Heart left ventricle (tissue), 16 donors: ENCODE measurements at regions not wholly inside any gene's neighbourhood (a gene's known extent, or its start where the extent isn't known, plus 50 kb on each side); places are given as distances from the start of the nearest gene placed in this dataset.

Experiments
- ATAC-seq, 4 donors: fragments of 200-7000 bp; cut with Tn5 transposase; one replicate each; pipeline ENCODE4 v1.9.1; 2020 to 2022; ENCODE audit warnings: moderate library complexity in 4 of 4, mild to moderate bottlenecking in 3 of 4, moderate number of reproducible peaks in 1 of 4
- DNase-seq, 5 donors: peaks; one replicate each; pipeline ENCODE4 v3.0.0-alpha.2; 2020
- H3K27ac ChIP-seq, 12 donors: fragments of 200-600 bp; sonication (generic) in 4 of 12; one replicate each; pipeline versions ENCODE4 v1.5.0 to v1.8.0; 2016 to 2022; ENCODE audit warnings: mild to moderate bottlenecking in 2 of 12
- H3K27me3 ChIP-seq, 9 donors: fragments of 200-600 bp; sonication (generic) in 2 of 9; one replicate each; pipeline versions ENCODE4 v1.5.1 to v1.8.0; 2016 to 2022; ENCODE audit warnings: mild to moderate bottlenecking in 3 of 9
- H3K36me3 ChIP-seq, 9 donors: fragments of 200-600 bp; sonication (generic) in 2 of 9; one replicate each; pipeline versions ENCODE4 v1.5.0 to v1.8.0; 2018 to 2022; ENCODE audit warnings: mild to moderate bottlenecking in 2 of 9
- H3K4me1 ChIP-seq, 12 donors: fragments of 200-600 bp; sonication (generic) in 4 of 12; one replicate each; pipeline versions ENCODE4 v1.5.0 to v1.8.0; 2016 to 2022; ENCODE audit warnings: mild to moderate bottlenecking in 3 of 12
- H3K4me3 ChIP-seq, 12 donors: fragments of 200-600 bp; sonication (generic) in 4 of 12; one replicate each; pipeline versions ENCODE4 v1.5.0 to v1.8.0; 2017 to 2022; ENCODE audit warnings: mild to moderate bottlenecking in 9 of 12, moderate library complexity in 4 of 12
- H3K9me3 ChIP-seq, 12 donors: fragments of 200-600 bp; sonication (generic) in 4 of 12; one replicate each; pipeline versions ENCODE4 v1.5.0 to v1.8.0; 2016 to 2022; ENCODE audit warnings: mild to moderate bottlenecking in 1 of 12
- POLR2A ChIP-seq, 2 donors: fragments of 450-650 bp; IDR thresholded peaks; one replicate each; pipeline ENCODE4 v1.6.1; 2017; ENCODE audit warnings: antibody characterized with exemption in 2 of 2, mild to moderate bottlenecking in 2 of 2, moderate library complexity in 2 of 2
- WGBS, 4 donors: extraction: QIAGEN DNeasy Blood & Tissue Kit in 2 of 4; methylation state at CpG; one replicate each; pipeline versions ENCODE4 v1.1.5 to v1.1.7; 2013 to 2018; 5-methylcytosine and 5-hydroxymethylcytosine counted together
- intact Hi-C, 10 donors: fragments of 100-400 bp; cut with DNase I; formaldehyde crosslinking; loops; one replicate each; pipeline versions ENCODE4 v1.11.1 to v1.14.2; 2022
- TF ChIP-seq, protein P1 (sequence below), 12 donors: fragments of 200-600 bp; sonication (generic) in 4 of 12; IDR thresholded peaks; one replicate each; pipeline versions ENCODE4 v1.5.0 to v1.8.0; 2018 to 2022; ENCODE audit warnings: antibody characterized with exemption in 12 of 12, mild to moderate bottlenecking in 5 of 12
- donor health status: ischemic (EF 13 %, LVEDD 7.1; RV severe dilation, severe dysfunction).
- donor health status: healthy with polysubstance abuse.
- donor health status: DM: no; HTN: yes; CAD: no.
- donor health status: DM: no; HTN: no; CAD: no.
- donor health status: ischemic (EF 25% LVEDD 6.9; RV normal size, moderate dysfunction).
- donor health status: ischemic (EF 25% LVEDD 5.7; RV mildly dilated, moderate dysfunction).
- donor health status: healthy.
- donor health status: DM: yes; HTN: yes; CAD: no.
- donor health status: ischemic (EF 35%, LVEDD 5.7; RV mildly dilated, moderate dysfunction).
- donor health status: nonischemic (EF 11% LVEDD 7.7; RV severe dilation, severe dysfunction).
- donor health status: DM: yes; HTN: yes; CAD: no.
- donor health status: PGD.
- donor health status: ischemic (EF 29% LVEDD 5.4; RV normal size, mild dysfunction).
- donor health status: nonischemic (EF 23%, LVEDD 6.1; RV moderate dilation, normal function).

DNA sequence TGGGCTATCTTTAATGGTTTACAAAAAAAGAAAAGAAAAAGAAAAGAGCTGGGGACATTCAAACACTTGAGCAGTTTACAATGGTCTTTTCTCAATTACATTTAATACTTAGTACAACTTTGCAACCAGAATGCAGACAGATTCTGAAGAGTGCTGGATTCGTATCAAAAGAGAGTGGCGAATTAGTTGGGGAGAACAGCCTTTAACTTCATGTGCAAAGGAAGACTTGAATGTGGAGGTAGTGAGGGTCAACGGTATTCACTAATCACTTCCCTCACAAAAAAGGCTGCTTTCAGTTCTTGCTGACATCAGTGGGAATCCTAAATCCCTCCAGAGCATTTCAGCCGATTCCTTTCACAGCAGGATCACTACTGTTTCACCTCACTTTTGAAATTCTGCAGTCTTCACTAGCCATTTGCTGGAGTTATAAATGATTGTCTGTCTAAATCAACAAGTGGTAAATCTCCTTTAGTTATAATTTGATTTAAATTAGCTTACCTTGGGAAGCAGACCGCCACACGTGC, 323.0 kb upstream of the SEMA6D start:
- ATAC-seq, result no peak
- Histone ChIP-seq H3K9me3 (no peaks in the 10 kb centered on the region), H3K36me3 (no peaks in the 10 kb centered on the region), H3K27me3 (no peaks in the 10 kb centered on the region), H3K4me3 (no peak overlapping the region), H3K4me1 (peaks cover 0 to 23% (median 10%) of the 10 kb centered on the region in 12 donors), H3K27ac (no peak overlapping the region)
- DNase-seq, result no peak
- WGBS, 4 donors, result 70 to 88% (median 82%) methylated on average over 6 of the region's 6 CpGs
- intact Hi-C loops, result no loop called here
- no peak for TF ChIP-seq POLR2A (IDR thresholded peaks at IDR 0.05)
- TF ChIP-seq, protein P1, sequence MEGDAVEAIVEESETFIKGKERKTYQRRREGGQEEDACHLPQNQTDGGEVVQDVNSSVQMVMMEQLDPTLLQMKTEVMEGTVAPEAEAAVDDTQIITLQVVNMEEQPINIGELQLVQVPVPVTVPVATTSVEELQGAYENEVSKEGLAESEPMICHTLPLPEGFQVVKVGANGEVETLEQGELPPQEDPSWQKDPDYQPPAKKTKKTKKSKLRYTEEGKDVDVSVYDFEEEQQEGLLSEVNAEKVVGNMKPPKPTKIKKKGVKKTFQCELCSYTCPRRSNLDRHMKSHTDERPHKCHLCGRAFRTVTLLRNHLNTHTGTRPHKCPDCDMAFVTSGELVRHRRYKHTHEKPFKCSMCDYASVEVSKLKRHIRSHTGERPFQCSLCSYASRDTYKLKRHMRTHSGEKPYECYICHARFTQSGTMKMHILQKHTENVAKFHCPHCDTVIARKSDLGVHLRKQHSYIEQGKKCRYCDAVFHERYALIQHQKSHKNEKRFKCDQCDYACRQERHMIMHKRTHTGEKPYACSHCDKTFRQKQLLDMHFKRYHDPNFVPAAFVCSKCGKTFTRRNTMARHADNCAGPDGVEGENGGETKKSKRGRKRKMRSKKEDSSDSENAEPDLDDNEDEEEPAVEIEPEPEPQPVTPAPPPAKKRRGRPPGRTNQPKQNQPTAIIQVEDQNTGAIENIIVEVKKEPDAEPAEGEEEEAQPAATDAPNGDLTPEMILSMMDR (IDR thresholded peaks at IDR 0.05), result no peak

DNA sequence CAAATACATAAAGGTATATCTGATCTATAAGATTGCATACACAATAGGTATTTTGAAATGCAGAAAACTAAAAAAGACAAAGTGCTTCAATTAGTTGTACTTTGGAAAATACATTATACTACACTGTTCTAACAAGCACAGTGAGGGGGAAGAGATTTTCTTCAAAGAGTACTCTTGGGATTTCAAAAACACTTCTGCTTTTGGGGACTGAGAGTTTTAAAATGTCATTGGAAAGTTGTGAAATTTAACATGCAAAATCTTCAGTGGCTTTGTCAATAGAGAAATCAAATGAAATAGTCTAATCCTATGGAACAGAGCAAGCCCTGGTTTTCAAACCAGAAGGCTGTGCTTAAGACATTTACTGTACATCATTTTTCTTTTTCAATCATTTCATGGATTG, 322.2 kb upstream of the SEMA6D start:
- TF ChIP-seq POLR2A (IDR thresholded peaks at IDR 0.05), result no peak
- Histone ChIP-seq H3K27me3 (no peaks in the 10 kb centered on the region), H3K4me3 (no peak overlapping the region), H3K4me1 (peaks cover 0 to 23% (median 10%) of the 10 kb centered on the region in 12 donors), H3K9me3 (no peaks in the 10 kb centered on the region), H3K36me3 (no peaks in the 10 kb centered on the region), H3K27ac (no peak overlapping the region)
- no peak for ATAC-seq
- no peak for DNase-seq
- intact Hi-C loops, result loop anchor here in 1 of 10 donors (5.0 kb wide), 1 partner anchor 42 kb away; no protein-coding TSS in a partner anchor

DNA sequence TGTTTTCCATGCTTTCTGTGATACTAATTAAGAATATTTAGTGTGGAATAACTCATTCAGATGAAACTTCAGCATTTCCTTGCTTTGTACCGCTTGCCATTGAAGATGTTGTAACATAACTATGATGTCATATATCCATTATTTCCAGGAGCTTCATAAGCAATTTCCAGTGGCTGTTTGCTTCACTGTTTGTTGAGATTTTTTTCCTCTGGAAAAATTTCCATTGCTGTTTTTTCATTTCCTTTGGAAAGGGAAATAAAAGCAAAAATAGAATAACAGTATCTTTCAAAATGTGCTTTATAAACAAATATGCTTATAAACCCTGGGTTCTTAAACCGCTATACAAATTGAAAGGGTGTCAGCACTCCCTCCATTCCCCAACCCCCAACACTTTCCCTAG, 319.6 kb upstream of the SEMA6D start:
- peaks cover 0 to 23% (median 10%) of the 10 kb centered on the region in 12 donors for H3K4me1 ChIP-seq
- peak overlapping the region in 2 of 12 donors; percentile 13 to 19 for H3K27ac ChIP-seq
- no peak for ATAC-seq
- no peaks in the 10 kb centered on the region for H3K27me3 ChIP-seq
- H3K4me3 ChIP-seq, result no peak overlapping the region
- TF ChIP-seq, protein P1 (IDR thresholded peaks at IDR 0.05), result no peak
- TF ChIP-seq POLR2A (IDR thresholded peaks at IDR 0.05), result no peak
- 45 to 61% (median 55%) methylated on average over 2 of the region's 2 CpGs for WGBS, 4 donors
- intact Hi-C loops, result loop anchor here in 1 of 10 donors (5.0 kb wide), 1 partner anchor 40 kb away; no protein-coding TSS in a partner anchor
- no peak for DNase-seq
- no peaks in the 10 kb centered on the region for H3K36me3 ChIP-seq
- H3K9me3 ChIP-seq, result no peaks in the 10 kb centered on the region

DNA sequence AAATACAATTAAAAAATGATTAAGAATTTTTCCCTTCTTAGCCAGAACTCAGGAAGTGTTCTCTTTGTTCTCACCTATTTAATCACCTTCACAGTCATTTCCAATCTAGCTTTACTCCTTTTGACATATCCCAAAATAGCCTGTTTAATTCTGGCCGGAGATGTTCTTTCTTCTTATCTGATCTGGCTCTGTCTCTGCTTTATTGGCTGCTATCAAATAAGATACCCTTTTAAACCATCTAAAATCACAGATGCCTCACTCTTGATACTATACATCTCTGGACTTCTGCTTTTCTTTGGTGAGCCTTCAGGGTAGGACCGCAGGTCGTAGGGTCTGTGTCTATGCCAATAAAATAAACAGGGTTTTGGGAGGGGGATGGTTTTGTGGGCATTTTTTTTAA, 319.2 kb upstream of the SEMA6D start:
- Histone ChIP-seq H3K9me3 (no peaks in the 10 kb centered on the region), H3K4me3 (no peak overlapping the region), H3K4me1 (peaks cover 0 to 23% (median 10%) of the 10 kb centered on the region in 12 donors), H3K27me3 (no peaks in the 10 kb centered on the region), H3K36me3 (no peaks in the 10 kb centered on the region), H3K27ac (peak overlapping the region in 4 of 12 donors; percentile 13 to 34 (median 22))
- ATAC-seq (peak in 2 of 4 donors; percentile 10 to 76), DNase-seq (no peak)
- intact Hi-C loops, result loop anchor here in 1 of 10 donors (5.0 kb wide), 1 partner anchor 39 kb away; no protein-coding TSS in a partner anchor
- TF ChIP-seq POLR2A (IDR thresholded peaks at IDR 0.05), result no peak
- TF ChIP-seq, protein P1 (IDR thresholded peaks at IDR 0.05), result no peak
- WGBS, 4 donors, result 15 to 39% (median 25%) methylated on average over 3 of the region's 3 CpGs

DNA sequence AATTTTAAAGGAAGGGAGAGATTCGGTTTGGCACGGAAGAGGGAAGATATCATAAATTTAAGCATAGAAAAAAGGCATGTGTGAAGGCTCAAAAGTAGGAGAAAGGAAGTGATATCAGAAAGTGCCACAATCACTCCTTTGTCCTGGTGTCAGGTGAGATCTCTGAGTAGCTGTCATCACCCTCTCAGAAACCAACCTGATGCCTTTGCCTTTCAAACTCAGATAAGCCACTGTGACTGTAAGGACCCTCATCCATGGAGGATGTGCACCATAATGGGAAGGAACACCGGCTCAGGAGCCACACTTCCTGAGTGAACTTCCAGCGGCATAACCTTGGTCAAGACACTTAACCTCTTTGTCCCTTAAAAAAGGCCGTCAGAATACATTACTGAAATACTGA, 318.7 kb upstream of the SEMA6D start:
- ATAC-seq (peak in 1 of 4 donors; percentile 44), DNase-seq (no peak)
- WGBS, 4 donors, result 27 to 33% (median 31%) methylated on average over 5 of the region's 5 CpGs
- TF ChIP-seq, protein P1 (IDR thresholded peaks at IDR 0.05), result no peak
- no peaks in the 10 kb centered on the region for H3K9me3 ChIP-seq
- H3K36me3 ChIP-seq, result no peaks in the 10 kb centered on the region
- intact Hi-C loops, result loop anchor here in 1 of 10 donors (5.0 kb wide), 1 partner anchor 39 kb away; no protein-coding TSS in a partner anchor
- H3K27me3 ChIP-seq, result no peaks in the 10 kb centered on the region
- no peak overlapping the region for H3K4me3 ChIP-seq
- peak overlapping the region in 5 of 12 donors; percentile 2 to 34 (median 19) for H3K27ac ChIP-seq
- peaks cover 0 to 23% (median 10%) of the 10 kb centered on the region in 12 donors for H3K4me1 ChIP-seq
